MCF 10A (cell line): ENCODE measurements at regions not wholly inside any gene's neighbourhood (a gene's known extent, or its start where the extent isn't known, plus 50 kb on each side); places are given as distances from the start of the nearest gene placed in this dataset.

ENCODE experiments used
- BruUV-seq: library from RNA; stranded (reverse); fragments of 400-500 nt; replicated peaks from 2 replicates; lab custom pipeline; 2021; lab: Mats Ljungman, UMichigan
- CTCF ChIA-PET: fragments of 300-600 bp; sonication (Branson Sonifier 250); formaldehyde crosslinking; extraction: SDS; loops from one replicate; lab custom pipeline; 2021; ENCODE audit warnings: antibody characterized with exemption, inconsistent platforms; lab: Yijun Ruan, JAX
- POLR2A ChIA-PET: fragments of 300-600, 350-650 bp; sonication (Branson Sonifier 250); formaldehyde crosslinking; extraction: SDS; loops from one replicate; lab custom pipeline; 2020; ENCODE audit warnings: antibody characterized with exemption, inconsistent platforms; lab: Yijun Ruan, JAX
- DNase-seq: peaks from one replicate; pipeline ENCODE4 v3.0.0-alpha.2; 2018; ENCODE audit not compliant: unreplicated experiment
- H3K27ac Mint-ChIP-seq: one replicate; pipeline ENCODE4 v1.8.0; 2022; ENCODE audit warnings: mild to moderate bottlenecking, low read depth, mixed read lengths; ENCODE audit not compliant: unreplicated experiment
- H3K27me3 Mint-ChIP-seq: one replicate; pipeline ENCODE4 v1.8.0; 2022; ENCODE audit warnings: mixed read lengths; ENCODE audit not compliant: insufficient read depth, unreplicated experiment
- H3K36me3 Mint-ChIP-seq: one replicate; pipeline ENCODE4 v1.8.0; 2022; ENCODE audit warnings: mild to moderate bottlenecking, moderate library complexity, mixed read lengths; ENCODE audit not compliant: insufficient read depth, unreplicated experiment
- H3K4me1 Mint-ChIP-seq: one replicate; pipeline ENCODE4 v1.8.0; 2022; ENCODE audit warnings: mixed read lengths; ENCODE audit not compliant: insufficient read depth, unreplicated experiment
- H3K4me3 Mint-ChIP-seq: one replicate; pipeline ENCODE4 v1.8.0; 2022; ENCODE audit warnings: mild to moderate bottlenecking, moderate library complexity, mixed read lengths; ENCODE audit not compliant: unreplicated experiment
- H3K9me3 Mint-ChIP-seq: one replicate; pipeline ENCODE4 v1.8.0; 2022; ENCODE audit warnings: mixed read lengths; ENCODE audit not compliant: unreplicated experiment
- CTCF ChIP-seq: fragments of 200-600 bp; IDR thresholded peaks from one replicate; pipeline ENCODE4 v1.8.0; 2022; ENCODE audit warnings: antibody characterized with exemption, mild to moderate bottlenecking; ENCODE audit not compliant: unreplicated experiment
- intact Hi-C: fragments of 100-400 bp; cut with micrococcal nuclease; formaldehyde crosslinking; loops from 2 replicates; pipeline ENCODE4 v1.14.1; 2022

- Mint-ChIP-seq H3K4me1 (no peaks in the 10 kb centered on the region), H3K27me3 (no peaks in the 10 kb centered on the region), H3K27ac (no peak overlapping the region), H3K36me3 (no peaks in the 10 kb centered on the region), H3K4me3 (no peak overlapping the region), H3K9me3 (no peaks in the 10 kb centered on the region)
- intact Hi-C loops, result no loop called here
- no peak for DNase-seq
- CTCF ChIA-PET, result interaction anchor here (1.1 kb wide), 1 partner anchor 721 kb away, joined by 3 read pairs; no protein-coding TSS in a partner anchor
- TF ChIP-seq CTCF, result no peak
- BruUV-seq, result no TSS peak
- POLR2A ChIA-PET, result no interaction called here
Observed at GRCh38 chr4:177097291-177097690, 212.4 kb upstream of the NEIL3 start.

- no peak for DNase-seq
- H3K4me1 Mint-ChIP-seq, result no peaks in the 10 kb centered on the region
- intact Hi-C loops, result no loop called here
- ChIA-PET POLR2A (no interaction called here), CTCF (interaction anchor here (0.5 to 1.1 kb wide), 5 partner anchors 52 to 1302 kb away, joined by 3 to 5 read pairs (median 3); no protein-coding TSS in a partner anchor)
- BruUV-seq, result no TSS peak
- H3K27ac Mint-ChIP-seq, result no peak overlapping the region
- TF ChIP-seq CTCF, result no peak
- no peaks in the 10 kb centered on the region for H3K36me3 Mint-ChIP-seq
- no peak overlapping the region for H3K4me3 Mint-ChIP-seq
- no peaks in the 10 kb centered on the region for H3K27me3 Mint-ChIP-seq
- no peaks in the 10 kb centered on the region for H3K9me3 Mint-ChIP-seq
Observed at GRCh38 chr4:177099211-177099610, 210.5 kb upstream of the NEIL3 start.

- intact Hi-C loops, result no loop called here
- H3K4me3 Mint-ChIP-seq, result no peak overlapping the region
- no peak for TF ChIP-seq CTCF
- no peaks in the 10 kb centered on the region for H3K9me3 Mint-ChIP-seq
- H3K27me3 Mint-ChIP-seq, result no peaks in the 10 kb centered on the region
- ChIA-PET POLR2A (no interaction called here), CTCF (no interaction called here)
- BruUV-seq, result no TSS peak
- no peaks in the 10 kb centered on the region for H3K4me1 Mint-ChIP-seq
- H3K27ac Mint-ChIP-seq, result no peak overlapping the region
- no peak for DNase-seq
- no peaks in the 10 kb centered on the region for H3K36me3 Mint-ChIP-seq
Observed at GRCh38 chr4:177100307-177100706, 209.4 kb upstream of the NEIL3 start.

- POLR2A ChIA-PET, result no interaction called here
- Mint-ChIP-seq H3K27ac (no peak overlapping the region), H3K4me1 (peaks cover 6% of the 10 kb centered on the region), H3K27me3 (no peaks in the 10 kb centered on the region), H3K36me3 (no peaks in the 10 kb centered on the region), H3K4me3 (no peak overlapping the region), H3K9me3 (no peaks in the 10 kb centered on the region)
- BruUV-seq, result no TSS peak
- intact Hi-C loops, result no loop called here
- TF ChIP-seq CTCF, result no peak
- DNase-seq, result no peak
- CTCF ChIA-PET, result interaction anchor here (0.5 kb wide), 1 partner anchor 12 kb away, joined by 4 read pairs; no protein-coding TSS in a partner anchor
Observed at GRCh38 chr4:177103619-177104018, 206.1 kb upstream of the NEIL3 start.
